Breast epithelium (tissue), 3 donors: ENCODE measurements at regions not wholly inside any gene's neighbourhood (a gene's known extent, or its start where the extent isn't known, plus 50 kb on each side); places are given as distances from the start of the nearest gene placed in this dataset.

Experiments
- POLR2A ChIP-seq: fragments of 450-650 bp; IDR thresholded peaks from one replicate; pipeline ENCODE4 v1.6.1; 2016; ENCODE audit warnings: antibody characterized with exemption, mild to moderate bottlenecking, moderate library complexity
- POLR2AphosphoS5 ChIP-seq, 3 donors: sonication (generic); formaldehyde crosslinking; IDR thresholded peaks; one replicate each; pipeline ENCODE4 v1.6.1; 2017; ENCODE audit warnings: antibody characterized with exemption in 3 of 3
- TF ChIP-seq, protein P1 (sequence below), 3 donors: fragments of 450-650 bp; IDR thresholded peaks; one replicate each; pipeline ENCODE4 v1.5.1; 2016 to 2017; ENCODE audit warnings: antibody characterized with exemption in 3 of 3, mild to moderate bottlenecking in 3 of 3, moderate library complexity in 3 of 3

DNA sequence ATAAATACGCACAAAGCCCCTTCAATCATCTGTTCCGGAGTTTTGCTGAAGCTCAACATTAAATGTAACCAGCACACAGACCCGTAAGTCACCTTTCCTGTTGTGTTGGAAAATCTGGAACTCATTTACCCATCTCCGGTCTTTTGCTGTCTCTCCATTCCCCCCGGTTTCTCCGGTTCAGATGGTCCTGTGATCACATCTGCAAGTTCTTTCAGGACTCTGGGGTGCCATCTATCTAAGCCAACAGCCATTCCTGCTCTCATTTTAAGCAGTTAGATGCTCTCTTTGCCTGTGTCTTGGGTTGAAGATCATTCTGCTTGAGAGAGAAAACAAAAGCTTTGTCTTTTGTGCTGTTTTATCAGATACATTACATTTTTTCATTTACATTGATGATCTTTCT, 91.7 kb upstream of the TGIF1 start:
- TF ChIP-seq, protein P1, sequence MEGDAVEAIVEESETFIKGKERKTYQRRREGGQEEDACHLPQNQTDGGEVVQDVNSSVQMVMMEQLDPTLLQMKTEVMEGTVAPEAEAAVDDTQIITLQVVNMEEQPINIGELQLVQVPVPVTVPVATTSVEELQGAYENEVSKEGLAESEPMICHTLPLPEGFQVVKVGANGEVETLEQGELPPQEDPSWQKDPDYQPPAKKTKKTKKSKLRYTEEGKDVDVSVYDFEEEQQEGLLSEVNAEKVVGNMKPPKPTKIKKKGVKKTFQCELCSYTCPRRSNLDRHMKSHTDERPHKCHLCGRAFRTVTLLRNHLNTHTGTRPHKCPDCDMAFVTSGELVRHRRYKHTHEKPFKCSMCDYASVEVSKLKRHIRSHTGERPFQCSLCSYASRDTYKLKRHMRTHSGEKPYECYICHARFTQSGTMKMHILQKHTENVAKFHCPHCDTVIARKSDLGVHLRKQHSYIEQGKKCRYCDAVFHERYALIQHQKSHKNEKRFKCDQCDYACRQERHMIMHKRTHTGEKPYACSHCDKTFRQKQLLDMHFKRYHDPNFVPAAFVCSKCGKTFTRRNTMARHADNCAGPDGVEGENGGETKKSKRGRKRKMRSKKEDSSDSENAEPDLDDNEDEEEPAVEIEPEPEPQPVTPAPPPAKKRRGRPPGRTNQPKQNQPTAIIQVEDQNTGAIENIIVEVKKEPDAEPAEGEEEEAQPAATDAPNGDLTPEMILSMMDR (IDR thresholded peaks at IDR 0.05): no peak
- TF ChIP-seq POLR2A (no peak), POLR2AphosphoS5 (IDR thresholded peaks at IDR 0.05) (no peak)
